GM12891 (cell line): ENCODE measurements at regions not wholly inside any gene's neighbourhood (a gene's known extent, or its start where the extent isn't known, plus 50 kb on each side); places are given as distances from the start of the nearest gene placed in this dataset.

Source experiments
- POLR2A ChIP-seq: IDR thresholded peaks from 2 replicates; pipeline ENCODE4 v1.6.1; 2011; ENCODE audit warnings: low read depth, low read length, control low read depth
- POLR2AphosphoS5 ChIP-seq: IDR thresholded peaks from 2 replicates; pipeline ENCODE4 v1.6.1; 2011; ENCODE audit warnings: low read depth, low read length, control low read depth
- SPI1 ChIP-seq: IDR thresholded peaks from 2 replicates; pipeline ENCODE4 v1.6.1; 2011; ENCODE audit warnings: low read depth, low read length, control low read depth
- TAF1 ChIP-seq: IDR thresholded peaks from 2 replicates; pipeline ENCODE4 v1.6.1; 2011; ENCODE audit warnings: low read depth, low read length, control low read depth

DNA sequence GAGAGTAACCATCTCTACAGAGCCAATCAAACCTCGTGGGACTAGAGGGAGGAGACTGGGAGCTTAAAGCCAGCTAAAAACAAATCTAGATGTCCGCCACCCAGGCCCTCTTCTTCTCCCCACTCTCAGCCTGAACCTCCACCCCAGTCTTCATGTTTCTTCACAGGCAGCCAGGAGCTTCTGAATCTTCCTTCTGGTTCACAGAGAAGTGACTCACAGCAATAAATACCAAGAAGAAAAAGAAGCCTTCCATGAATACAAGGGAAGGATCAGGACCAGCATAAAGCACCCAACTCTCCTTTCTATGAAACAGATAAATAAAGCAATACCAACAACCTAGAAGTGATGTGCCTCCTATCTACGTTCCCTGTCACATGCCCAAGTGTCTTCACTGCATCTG, 103.3 kb upstream of the SLIT3 start:
- TF ChIP-seq POLR2A (no peak), POLR2AphosphoS5 (no peak), SPI1 (no peak), TAF1 (no peak)
